ENCODE measurements at regions not wholly inside any gene's neighbourhood (a gene's known extent, or its start where the extent isn't known, plus 50 kb on each side); places are given as distances from the start of the nearest gene placed in this dataset.

- TF ChIP-seq TCF7L2 (IDR thresholded peaks at IDR 0.05; ENCODE audit: borderline replicate concordance, low read depth, low read length), result no peak
- no peak for TF ChIP-seq CTCF (tag by site-specific recombination; IDR thresholded peaks at IDR 0.05)
- TF ChIP-seq ZNF660 (tag by site-specific recombination; IDR thresholded peaks at IDR 0.05), result no peak
- no peak for TF ChIP-seq ZNF214 (tag by site-specific recombination; IDR thresholded peaks at IDR 0.05; ENCODE audit: borderline replicate concordance)
- TF ChIP-seq ZBTB10 (tag by site-specific recombination; IDR thresholded peaks at IDR 0.05), result no peak
- no peak for TF ChIP-seq ZNF18 (tag by site-specific recombination; IDR thresholded peaks at IDR 0.05)
- TF ChIP-seq YY1 (tag by site-specific recombination; IDR thresholded peaks at IDR 0.05), result no peak
- no peak for TF ChIP-seq ZNF555 (tag by site-specific recombination; conservative IDR thresholded peaks at IDR 0.05)
- no peak for TF ChIP-seq ZFP69B (tag by site-specific recombination; IDR thresholded peaks at IDR 0.05)
- TF ChIP-seq ZBTB48 (tag by site-specific recombination; IDR thresholded peaks at IDR 0.05), result no peak
- TF ChIP-seq ZNF48 (tag by site-specific recombination; IDR thresholded peaks at IDR 0.05), result no peak
- no peak for TF ChIP-seq ZNF37A (tag by site-specific recombination; IDR thresholded peaks at IDR 0.05)
- no peak for TF ChIP-seq TSHZ1 (tag by site-specific recombination; IDR thresholded peaks at IDR 0.05; ENCODE audit: borderline replicate concordance)
- no peak for TF ChIP-seq KLF7 (tag by site-specific recombination; IDR thresholded peaks at IDR 0.05; ENCODE audit: borderline replicate concordance)
These were observed 104.4 kb downstream of the PPM1A start for GRCh38 chr14:60353420-60353819.
